Fibroblast of skin of back (primary cell): ENCODE measurements at regions not wholly inside any gene's neighbourhood (a gene's known extent, or its start where the extent isn't known, plus 50 kb on each side); places are given as distances from the start of the nearest gene placed in this dataset.

ENCODE experiments used
- DNase-seq: peaks from one replicate; pipeline ENCODE4 v3.0.0-alpha.2; 2013

DNA sequence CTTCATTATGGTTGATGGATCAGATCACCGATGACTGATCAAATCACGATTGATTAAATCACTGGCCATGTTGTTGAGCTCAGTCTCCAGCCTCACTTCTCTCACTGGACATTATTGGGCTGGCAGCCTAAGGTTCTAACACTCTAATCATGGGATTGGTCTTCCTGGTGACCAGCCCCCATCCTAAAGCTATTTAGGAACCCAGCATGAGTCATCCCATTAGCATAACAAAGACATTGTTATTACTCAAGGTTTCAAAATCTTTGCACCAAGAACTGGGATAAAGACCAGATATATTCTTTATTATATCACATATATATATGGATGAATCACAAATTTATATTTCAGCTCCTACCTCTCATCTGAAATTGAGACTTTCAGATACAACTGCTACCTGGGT, 272.1 kb upstream of the IL12B start:
- DNase-seq, result peak; percentile 16

GRCh38 chr5:159605585-159605984, 275.3 kb upstream of the IL12B start:
- DNase-seq, result peak; percentile 36

DNA sequence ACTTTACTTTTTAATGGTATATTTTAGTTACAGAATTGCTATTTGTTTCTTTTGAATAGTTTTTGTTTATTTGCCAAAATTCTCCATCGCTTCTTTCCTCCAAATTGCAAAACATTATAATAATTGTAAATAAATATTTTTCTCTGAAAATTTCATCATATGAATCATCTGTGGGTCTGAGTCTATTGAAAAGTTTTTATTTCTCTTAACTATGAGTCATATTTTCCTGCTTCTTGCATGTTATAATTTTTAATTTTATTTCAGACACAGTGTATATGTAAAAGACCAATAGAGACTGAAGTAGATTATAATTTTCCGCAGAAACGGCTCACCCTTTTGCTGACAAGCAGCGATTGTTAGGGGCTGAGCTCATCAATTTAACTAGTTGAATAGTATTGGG, 279.1 kb upstream of the IL12B start:
- DNase-seq, result peak; percentile 17

DNA sequence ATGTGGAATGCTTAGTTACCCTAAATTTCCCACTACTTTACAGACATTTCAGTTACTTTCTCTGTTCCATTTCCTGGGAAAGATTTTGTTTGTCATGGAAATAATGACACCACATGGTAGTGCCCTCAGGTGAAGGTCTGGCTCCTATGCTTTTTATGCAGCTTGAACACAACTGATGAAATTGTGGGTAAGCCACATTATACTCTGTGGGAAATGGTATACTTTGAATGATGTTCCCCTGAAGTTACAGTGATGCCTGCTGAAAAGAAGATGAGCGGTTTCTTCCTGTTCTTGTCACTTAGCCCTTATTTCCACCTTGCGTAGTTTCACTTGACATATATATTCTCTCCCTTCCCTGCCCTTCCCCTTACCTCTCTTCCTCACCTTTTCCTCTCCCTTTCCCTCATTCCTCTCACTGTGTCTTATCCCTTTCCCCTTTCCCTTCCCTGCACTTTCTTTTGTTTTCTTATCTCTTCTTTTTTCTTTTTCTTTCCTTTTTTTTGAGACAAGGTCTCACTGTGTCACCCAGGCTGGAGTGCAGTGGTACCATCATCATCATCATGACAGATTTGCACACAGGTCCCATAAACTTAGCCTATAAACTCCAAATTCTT, 280.8 kb upstream of the IL12B start:
- DNase-seq, result no peak

DNA sequence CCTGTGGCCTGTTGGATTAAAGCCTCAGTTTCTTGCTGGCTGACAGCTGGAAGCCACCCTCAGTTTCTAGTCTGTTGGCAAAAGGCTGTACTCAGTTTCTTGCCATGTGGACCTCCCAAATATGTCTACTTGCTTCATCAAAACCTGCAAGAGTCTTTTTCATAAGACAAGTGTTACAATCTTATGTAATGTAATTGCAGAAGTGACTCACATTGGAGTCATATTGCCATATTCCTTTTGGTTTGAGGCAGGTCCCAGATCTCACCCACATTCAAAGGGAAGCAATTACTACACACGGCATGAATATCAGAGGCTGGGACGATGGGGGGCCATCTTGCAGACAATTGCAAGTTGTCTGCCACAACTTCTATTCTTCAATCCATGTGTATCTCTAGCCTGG, 286.7 kb upstream of the IL12B start:
- DNase-seq, result peak; percentile 17

DNA sequence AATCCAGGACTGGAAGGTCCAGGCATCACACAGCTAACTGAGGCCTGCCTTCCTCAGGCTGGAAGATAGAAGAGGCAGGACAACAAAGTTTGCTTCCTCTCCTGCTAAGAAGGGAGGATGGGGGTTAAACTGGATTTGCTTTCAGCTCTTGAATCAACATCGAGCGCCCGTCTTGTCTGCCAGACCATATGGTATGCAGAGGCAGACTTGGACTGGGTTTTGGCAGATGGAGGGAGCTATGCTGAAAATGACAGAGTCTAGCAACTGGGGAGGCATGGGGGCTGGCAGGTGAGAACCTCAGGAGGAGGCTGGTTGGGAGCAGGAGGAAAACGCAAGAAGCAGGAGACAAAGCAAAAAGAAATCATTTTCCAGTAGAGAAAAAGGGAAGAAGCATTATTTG, 289.5 kb upstream of the IL12B start:
- peak; percentile 7 for DNase-seq

DNA sequence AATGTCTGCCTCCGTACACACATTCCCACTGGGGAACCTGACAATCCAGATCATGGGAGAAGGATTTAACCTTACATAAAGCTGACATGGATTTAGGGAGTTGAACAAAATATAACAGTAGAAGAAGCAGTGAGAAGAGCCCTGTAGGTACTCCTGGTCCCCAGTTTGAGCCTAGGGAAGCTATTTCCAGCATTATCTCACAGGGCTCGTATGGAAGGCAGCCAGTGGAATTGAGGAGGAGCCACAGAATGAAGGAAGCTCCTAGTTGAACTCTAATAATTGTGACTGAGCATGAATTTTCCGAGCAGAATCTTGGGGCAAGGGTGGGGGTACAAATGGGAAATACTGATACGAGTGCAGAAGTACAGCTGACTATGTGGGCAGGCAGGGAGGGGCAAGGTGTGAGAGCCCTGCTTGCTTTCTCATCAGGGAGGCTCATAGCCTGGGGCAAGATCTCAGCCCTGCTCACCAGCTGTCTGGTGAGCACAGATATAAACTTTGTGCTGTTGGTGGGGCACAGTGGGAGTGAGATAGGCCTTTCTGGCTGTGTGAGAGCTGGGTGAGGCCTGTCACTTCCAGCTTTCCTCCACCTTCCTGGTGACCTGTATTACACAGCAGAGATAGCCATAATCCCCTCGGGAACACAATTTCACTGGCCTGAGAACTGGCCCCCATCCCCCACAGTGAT, 290.7 kb upstream of the IL12B start:
- DNase-seq, result no peak

DNA sequence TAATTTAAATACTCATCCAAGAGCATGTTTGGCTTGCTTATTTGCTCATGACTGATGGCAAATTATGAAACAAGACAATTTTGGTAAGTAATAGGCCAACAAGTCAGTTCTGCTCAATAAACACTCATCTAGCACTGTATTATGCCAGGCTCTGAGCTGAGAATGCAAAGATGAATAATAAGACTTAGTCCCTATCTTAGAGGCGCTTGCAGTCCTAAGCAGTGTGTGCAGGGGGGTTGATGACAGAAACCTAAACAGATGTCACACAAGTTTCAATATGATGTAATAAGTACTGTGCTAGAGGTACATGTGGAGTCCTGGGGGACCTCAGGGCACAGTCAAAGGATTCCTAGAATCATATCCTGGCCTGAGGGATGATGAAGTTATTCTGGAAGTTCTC, 287.6 kb upstream of the ADRA1B start:
- DNase-seq, result no peak

- DNase-seq, result no peak
Measured at GRCh38 chr5:159629158-159629557, 287.1 kb upstream of the ADRA1B start.

GRCh38 chr5:159630545-159630944, 285.7 kb upstream of the ADRA1B start:
- no peak for DNase-seq

GRCh38 chr5:159631001-159631400, 285.3 kb upstream of the ADRA1B start:
- DNase-seq, result no peak

- DNase-seq, result no peak
Measured at GRCh38 chr5:159632866-159633265, 283.4 kb upstream of the ADRA1B start.

DNA sequence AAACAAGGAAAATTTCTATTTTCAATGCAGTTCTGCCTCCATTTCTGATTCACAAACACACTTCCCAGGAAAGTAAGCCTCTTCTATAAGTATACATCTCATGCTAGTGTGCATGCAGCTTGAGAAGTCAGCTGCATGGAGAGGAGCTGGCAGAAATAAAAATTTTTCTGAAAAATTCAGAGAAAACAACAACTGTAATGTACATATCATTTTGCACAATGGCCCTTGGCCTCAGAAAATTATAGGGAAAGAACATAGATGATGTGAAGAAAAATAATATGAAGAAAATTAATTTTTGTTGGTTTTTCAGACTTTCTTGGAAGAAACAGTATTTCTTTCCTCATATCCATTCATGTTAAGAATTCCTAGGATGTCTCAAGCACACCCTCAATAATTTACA, 277.8 kb upstream of the ADRA1B start:
- no peak for DNase-seq

DNA sequence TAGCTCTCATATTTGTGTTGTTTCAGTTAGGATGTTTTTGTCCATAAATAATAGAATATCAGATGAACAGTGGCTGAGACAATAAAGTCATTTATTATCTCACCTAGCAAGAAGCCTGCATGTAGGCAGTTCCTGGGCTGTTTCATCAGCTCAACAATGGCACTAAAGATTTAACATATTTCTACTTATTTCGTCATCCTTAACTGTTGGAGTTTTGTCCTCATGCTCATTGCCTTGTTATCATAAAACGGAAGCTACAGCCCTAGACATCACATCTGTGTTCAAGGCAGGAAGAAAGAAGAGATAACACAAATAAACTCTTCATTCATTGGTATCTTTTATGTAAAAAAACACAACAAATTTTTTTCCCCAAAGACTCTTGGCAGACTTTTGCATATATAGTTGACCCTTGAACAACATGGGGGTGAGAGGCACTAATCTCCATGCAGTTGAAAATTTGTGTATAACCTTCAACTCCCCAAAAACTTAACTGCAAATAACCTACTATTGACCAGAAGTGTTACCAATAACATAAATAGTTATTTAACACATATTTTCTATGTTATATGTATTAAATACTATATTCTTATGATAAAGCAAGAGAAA, 277.2 kb upstream of the ADRA1B start:
- peak; percentile 22 for DNase-seq

GRCh38 chr5:159639590-159639989, 276.7 kb upstream of the ADRA1B start:
- DNase-seq, result no peak

DNA sequence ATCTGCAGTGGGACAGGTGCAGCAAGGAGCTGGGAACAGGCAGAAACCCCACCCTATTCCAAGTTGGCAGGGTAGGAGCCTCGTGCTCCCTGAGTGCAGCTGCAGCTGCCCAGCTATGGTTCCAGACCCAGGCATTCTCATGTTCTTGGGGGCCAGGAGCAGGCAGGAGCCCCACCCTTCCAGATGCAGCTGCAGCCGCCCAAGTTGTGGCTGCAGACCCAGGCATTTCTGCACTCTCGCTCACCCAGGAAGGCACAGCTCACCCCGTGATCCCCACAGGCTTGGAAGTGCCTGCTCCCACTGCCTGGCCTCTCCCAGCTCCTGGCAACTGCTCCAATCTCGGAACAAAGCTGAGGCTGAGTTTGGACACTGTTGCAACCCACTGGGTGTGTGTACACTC, 275.8 kb upstream of the ADRA1B start:
- no peak for DNase-seq

GRCh38 chr5:159640921-159641320, 275.4 kb upstream of the ADRA1B start:
- DNase-seq, result no peak

- DNase-seq, result no peak
Measured at GRCh38 chr5:159641371-159642039, 274.8 kb upstream of the ADRA1B start.

GRCh38 chr5:159642379-159642778, 273.9 kb upstream of the ADRA1B start:
- peak; percentile 7 for DNase-seq

DNA sequence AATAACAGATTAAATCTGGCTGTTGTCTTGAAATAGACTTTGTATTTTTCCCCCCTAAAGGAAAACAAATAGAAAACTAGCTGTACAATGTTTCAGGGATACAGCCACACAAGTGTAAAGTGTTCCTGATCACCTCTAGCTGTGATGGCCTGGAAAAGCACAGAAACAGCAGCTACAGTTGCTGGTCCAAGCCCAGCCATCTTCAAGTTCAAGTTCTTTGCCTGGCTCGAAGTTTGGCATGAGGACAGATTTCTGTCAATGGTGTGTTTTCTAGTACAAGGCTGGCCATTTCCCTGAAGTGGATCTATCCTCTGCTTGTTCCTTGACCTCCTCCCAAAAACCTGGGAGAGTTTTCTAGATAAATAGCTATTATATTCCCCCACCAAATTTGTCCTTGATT, 272.2 kb upstream of the ADRA1B start:
- no peak for DNase-seq

DNA sequence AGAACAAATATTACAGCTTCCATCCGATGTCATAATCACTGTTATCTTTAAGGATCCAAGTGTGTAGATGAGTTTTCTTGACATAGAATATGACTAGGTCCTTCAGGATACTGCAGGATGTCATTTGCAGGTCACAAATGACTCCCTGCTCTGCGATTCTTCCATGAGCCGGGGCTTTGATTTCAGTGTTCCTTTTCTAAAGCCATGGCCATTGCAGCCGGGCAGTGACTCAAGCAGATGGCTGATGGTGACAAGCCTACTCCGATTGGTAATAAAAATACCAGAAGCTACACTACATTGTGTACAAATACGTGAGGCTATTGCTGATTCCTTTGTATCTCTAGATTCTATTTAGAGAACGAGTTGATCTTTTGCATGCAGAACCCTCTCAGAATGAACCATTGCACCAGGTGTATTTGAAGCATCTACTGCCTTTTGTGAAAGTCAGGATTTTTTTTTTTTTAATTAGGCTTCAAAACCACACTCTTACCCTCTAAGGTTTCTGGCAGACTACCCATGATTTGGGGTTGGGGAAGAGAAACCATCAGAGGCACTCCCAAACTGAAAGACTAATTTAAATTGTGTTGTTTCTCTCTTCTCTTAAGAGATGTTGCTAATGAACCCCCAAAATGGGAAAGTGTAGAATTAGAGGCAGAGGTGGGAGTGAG, 271.0 kb upstream of the ADRA1B start:
- no peak for DNase-seq

- no peak for DNase-seq
Measured at GRCh38 chr5:159650803-159651202, 265.5 kb upstream of the ADRA1B start.

GRCh38 chr5:159655757-159656409, 260.4 kb upstream of the ADRA1B start:
- no peak for DNase-seq
